Keratinocyte (primary cell): ENCODE measurements at regions not wholly inside any gene's neighbourhood (a gene's known extent, or its start where the extent isn't known, plus 50 kb on each side); places are given as distances from the start of the nearest gene placed in this dataset.

Experiments used
- DNase-seq: peaks from one replicate; pipeline ENCODE4 v3.0.0-alpha.2; 2011; ENCODE audit warnings: low read depth, missing footprints, low spot score
- FAIRE-seq: peaks from 2 replicates; lab custom pipeline; 2011; peaks lifted over from hg19 to GRCh38; lab: Jason Lieb, UNC
- H2AFZ ChIP-seq: 2 replicates; pipeline ENCODE4 v1.6.0; 2012; ENCODE audit warnings: low read length, control low read depth, inconsistent platforms; ENCODE audit not compliant: control insufficient read depth
- H3K27ac ChIP-seq: 2 replicates; pipeline ENCODE4 v1.5.1; 2011; ENCODE audit warnings: low read length; ENCODE audit not compliant: control insufficient read depth, insufficient read depth
- H3K27me3 ChIP-seq: 3 replicates; pipeline ENCODE4 v1.6.0; 2011; ENCODE audit warnings: low read length; ENCODE audit not compliant: control insufficient read depth, insufficient read depth; ENCODE audit errors: extremely low read depth
- H3K36me3 ChIP-seq, 2 experiments: 2 replicates in 1 of 2; 3 replicates in 1 of 2; pipeline ENCODE4 v1.5.1; 2011; ENCODE audit warnings: low read length in 2 of 2, mild to moderate bottlenecking in 1 of 2; ENCODE audit not compliant: control insufficient read depth in 2 of 2, insufficient read depth in 2 of 2; ENCODE audit errors: extremely low read depth in 1 of 2
- H3K4me1 ChIP-seq: 3 replicates; pipeline ENCODE4 v1.5.1; 2011; ENCODE audit warnings: low read length; ENCODE audit not compliant: control insufficient read depth, insufficient read depth; ENCODE audit errors: extremely low read depth
- H3K4me2 ChIP-seq: 3 replicates; pipeline ENCODE4 v1.6.0; 2011; ENCODE audit warnings: low read depth, low read length; ENCODE audit not compliant: control insufficient read depth, insufficient read depth; ENCODE audit errors: extremely low read depth
- H3K4me3 ChIP-seq, 3 experiments: fragments of 200-600 bp in 1 of 3; sonication (generic) in 1 of 3; 2 replicates in 2 of 3; 3 replicates in 1 of 3; pipeline ENCODE4 v1.5.1; 2011 to 2016; ENCODE audit warnings: low read length in 3 of 3, mild to moderate bottlenecking in 3 of 3, control low read depth in 2 of 3, inconsistent platforms in 1 of 3, low read depth in 1 of 3, mixed read lengths in 1 of 3, mixed run types in 1 of 3, moderate library complexity in 1 of 3; ENCODE audit not compliant: control insufficient read depth in 2 of 3, insufficient read depth in 2 of 3; ENCODE audit errors: extremely low read depth in 1 of 3
- H3K79me2 ChIP-seq: 2 replicates; pipeline ENCODE4 v1.6.0; 2012; ENCODE audit warnings: low read length; ENCODE audit not compliant: control insufficient read depth, insufficient read depth
- H3K9ac ChIP-seq: 3 replicates; pipeline ENCODE4 v1.6.0; 2011; ENCODE audit warnings: low read length; ENCODE audit not compliant: control insufficient read depth, insufficient read depth; ENCODE audit errors: extremely low read depth
- H3K9me1 ChIP-seq: 3 replicates; pipeline ENCODE4 v1.6.0; 2011; ENCODE audit warnings: low read length; ENCODE audit not compliant: control insufficient read depth, insufficient read depth; ENCODE audit errors: extremely low read depth
- H3K9me3 ChIP-seq: 2 replicates; pipeline ENCODE4 v1.5.1; 2012; ENCODE audit warnings: low read depth, low read length; ENCODE audit not compliant: control insufficient read depth
- H4K20me1 ChIP-seq: 3 replicates; pipeline ENCODE4 v1.6.0; 2011; ENCODE audit warnings: low read length; ENCODE audit not compliant: control insufficient read depth, insufficient read depth; ENCODE audit errors: extremely low read depth
- EZH2 ChIP-seq: IDR thresholded peaks from one replicate; pipeline ENCODE4 v1.6.1; 2012; ENCODE audit warnings: inconsistent platforms, mild to moderate bottlenecking, low read length, moderate library complexity
- dilution Hi-C: fragments of 300-500 bp; cut with MboI; formaldehyde crosslinking; loops from one replicate; pipeline ENCODE4 v1.7.0; 2020; ENCODE audit warnings: low sequenced_read_pairs; ENCODE audit not compliant: extremely low pct_ligation_motif_present
- TF ChIP-seq, protein P1 (sequence below), 3 experiments: IDR thresholded peaks in 1 of 3; conservative IDR thresholded peaks in 1 of 3; optimal IDR thresholded peaks in 1 of 3; 2 replicates in 2 of 3; 3 replicates in 1 of 3; pipeline versions ENCODE3 to v1.5.1; 2011; ENCODE audit warnings: low read length in 3 of 3, mild to moderate bottlenecking in 3 of 3, moderate library complexity in 2 of 3, control low read depth in 1 of 3, inconsistent platforms in 1 of 3; ENCODE audit not compliant: insufficient read depth in 2 of 3; ENCODE audit errors: extremely low read depth in 1 of 3

DNA sequence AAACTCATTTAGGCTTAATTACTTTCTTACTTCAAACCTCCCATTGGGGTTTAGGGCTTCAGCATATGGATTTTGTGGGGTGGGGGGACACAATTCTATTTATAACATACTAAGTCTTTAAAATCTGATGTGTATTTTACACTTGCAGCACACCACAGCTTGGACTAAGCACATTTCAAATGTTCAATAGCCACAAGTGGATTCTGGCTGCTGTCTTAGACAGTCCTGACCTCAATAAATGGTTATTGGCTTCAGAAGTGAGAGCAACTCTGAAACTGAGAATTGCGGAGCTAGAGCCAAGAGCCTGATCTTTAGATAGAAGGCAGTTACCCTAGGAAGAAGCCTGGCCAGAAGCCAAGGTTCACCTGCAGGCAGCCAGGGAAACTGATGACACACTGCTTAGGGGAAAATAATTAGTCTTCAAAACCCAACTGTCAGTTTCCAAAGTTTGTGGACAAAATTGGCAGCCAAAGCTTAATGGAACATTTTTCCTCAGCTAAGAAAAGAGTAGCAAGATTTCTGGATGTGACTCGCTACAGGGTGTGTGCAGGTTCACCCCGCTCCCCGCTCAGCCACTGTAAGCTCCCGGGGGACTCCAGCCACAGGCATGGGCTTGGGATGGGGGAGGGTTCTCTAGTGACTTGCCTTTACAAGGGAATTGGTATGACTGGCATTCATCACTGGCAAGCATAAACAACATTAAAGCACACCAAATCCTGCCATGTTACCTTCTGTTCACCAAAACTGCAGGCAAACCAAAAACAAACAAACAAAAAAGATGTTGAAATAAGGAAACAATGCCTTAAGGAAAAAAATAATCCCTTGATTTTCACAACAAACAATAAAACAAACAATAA is 219.8 kb downstream of the TFAP2A start:
- H3K4me1 ChIP-seq, result peaks cover 9% of the 10 kb centered on the region
- H3K36me3 ChIP-seq, result no peaks in the 10 kb centered on the region
- no peaks in the 10 kb centered on the region for H3K9me1 ChIP-seq
- peak overlapping the region; percentile 29 for H3K4me2 ChIP-seq
- H2AFZ ChIP-seq, result peak overlapping the region; percentile 6
- H3K4me3 ChIP-seq, result no peak overlapping the region
- dilution Hi-C loops, result no loop called here
- TF ChIP-seq, protein P1, sequence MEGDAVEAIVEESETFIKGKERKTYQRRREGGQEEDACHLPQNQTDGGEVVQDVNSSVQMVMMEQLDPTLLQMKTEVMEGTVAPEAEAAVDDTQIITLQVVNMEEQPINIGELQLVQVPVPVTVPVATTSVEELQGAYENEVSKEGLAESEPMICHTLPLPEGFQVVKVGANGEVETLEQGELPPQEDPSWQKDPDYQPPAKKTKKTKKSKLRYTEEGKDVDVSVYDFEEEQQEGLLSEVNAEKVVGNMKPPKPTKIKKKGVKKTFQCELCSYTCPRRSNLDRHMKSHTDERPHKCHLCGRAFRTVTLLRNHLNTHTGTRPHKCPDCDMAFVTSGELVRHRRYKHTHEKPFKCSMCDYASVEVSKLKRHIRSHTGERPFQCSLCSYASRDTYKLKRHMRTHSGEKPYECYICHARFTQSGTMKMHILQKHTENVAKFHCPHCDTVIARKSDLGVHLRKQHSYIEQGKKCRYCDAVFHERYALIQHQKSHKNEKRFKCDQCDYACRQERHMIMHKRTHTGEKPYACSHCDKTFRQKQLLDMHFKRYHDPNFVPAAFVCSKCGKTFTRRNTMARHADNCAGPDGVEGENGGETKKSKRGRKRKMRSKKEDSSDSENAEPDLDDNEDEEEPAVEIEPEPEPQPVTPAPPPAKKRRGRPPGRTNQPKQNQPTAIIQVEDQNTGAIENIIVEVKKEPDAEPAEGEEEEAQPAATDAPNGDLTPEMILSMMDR (optimal IDR thresholded peaks at IDR 0.05 in 1 of 3, IDR thresholded peaks at IDR 0.05 in 1 of 3, conservative IDR thresholded peaks at IDR 0.05 in 1 of 3; ENCODE audit: extremely low read depth in 1 of 3, insufficient read depth in 2 of 3, low read length in 3 of 3), result no peak
- no peak for TF ChIP-seq EZH2
- no peak overlapping the region for H3K9ac ChIP-seq
- H3K9me3 ChIP-seq, result no peaks in the 10 kb centered on the region
- DNase-seq, result no peak
- no peaks in the 10 kb centered on the region for H4K20me1 ChIP-seq
- no peak overlapping the region for H3K27ac ChIP-seq
- peak; percentile 57 for FAIRE-seq
- no peaks in the 10 kb centered on the region for H3K27me3 ChIP-seq
- no peaks in the 10 kb centered on the region for H3K79me2 ChIP-seq

GRCh38 chr6:10193321-10193720 is 221.6 kb downstream of the TFAP2A start:
- no peaks in the 10 kb centered on the region for H3K9me3 ChIP-seq
- H3K4me3 ChIP-seq, result no peak overlapping the region
- H3K4me1 ChIP-seq, result peaks cover 13% of the 10 kb centered on the region
- no peaks in the 10 kb centered on the region for H3K36me3 ChIP-seq
- H3K27ac ChIP-seq, result no peak overlapping the region
- no peaks in the 10 kb centered on the region for H4K20me1 ChIP-seq
- no peaks in the 10 kb centered on the region for H3K79me2 ChIP-seq
- no peak for DNase-seq
- no peak overlapping the region for H2AFZ ChIP-seq
- no peaks in the 10 kb centered on the region for H3K9me1 ChIP-seq
- H3K9ac ChIP-seq, result no peak overlapping the region
- H3K27me3 ChIP-seq, result no peaks in the 10 kb centered on the region
- dilution Hi-C loops, result no loop called here
- TF ChIP-seq, protein P1 (optimal IDR thresholded peaks at IDR 0.05 in 1 of 3, IDR thresholded peaks at IDR 0.05 in 1 of 3, conservative IDR thresholded peaks at IDR 0.05 in 1 of 3; ENCODE audit: extremely low read depth in 1 of 3, insufficient read depth in 2 of 3, low read length in 3 of 3), result no peak
- no peak for TF ChIP-seq EZH2
- FAIRE-seq, result no peak
- H3K4me2 ChIP-seq, result no peak overlapping the region
